Lower leg skin (tissue), 4 donors: ENCODE measurements at regions not wholly inside any gene's neighbourhood (a gene's known extent, or its start where the extent isn't known, plus 50 kb on each side); places are given as distances from the start of the nearest gene placed in this dataset.

ENCODE experiments used
- DNase-seq, 2 donors: peaks; one replicate each; pipeline ENCODE4 v3.0.0-alpha.2; 2019; ENCODE audit warnings: low spot score in 2 of 2
- H3K4me3 ChIP-seq: fragments of 200-600 bp; sonication (generic); 2 replicates; pipeline ENCODE4 v1.5.1; 2017; ENCODE audit warnings: mild to moderate bottlenecking, low read depth; ENCODE audit not compliant: poor library complexity, severe bottlenecking
- CTCF ChIP-seq, 3 donors: fragments of 450-650 bp; IDR thresholded peaks; one replicate each; pipeline ENCODE4 v1.5.1; 2016; ENCODE audit warnings: antibody characterized with exemption in 3 of 3, mild to moderate bottlenecking in 3 of 3, moderate library complexity in 2 of 3
- POLR2A ChIP-seq, 2 donors: fragments of 450-650 bp; IDR thresholded peaks; one replicate each; pipeline ENCODE4 v1.6.1; 2016 to 2017; ENCODE audit warnings: antibody characterized with exemption in 2 of 2, mild to moderate bottlenecking in 1 of 2, moderate library complexity in 1 of 2
- WGBS, 2 donors: methylation state at CpG; one replicate each; pipeline ENCODE4 v1.1.5; 2018; 5-methylcytosine and 5-hydroxymethylcytosine counted together
- intact Hi-C: fragments of 100-400 bp; cut with DNase I; formaldehyde crosslinking; loops from one replicate; pipeline ENCODE4 v1.15.0; 2023; ENCODE audit warnings: low total_unique reads

DNA sequence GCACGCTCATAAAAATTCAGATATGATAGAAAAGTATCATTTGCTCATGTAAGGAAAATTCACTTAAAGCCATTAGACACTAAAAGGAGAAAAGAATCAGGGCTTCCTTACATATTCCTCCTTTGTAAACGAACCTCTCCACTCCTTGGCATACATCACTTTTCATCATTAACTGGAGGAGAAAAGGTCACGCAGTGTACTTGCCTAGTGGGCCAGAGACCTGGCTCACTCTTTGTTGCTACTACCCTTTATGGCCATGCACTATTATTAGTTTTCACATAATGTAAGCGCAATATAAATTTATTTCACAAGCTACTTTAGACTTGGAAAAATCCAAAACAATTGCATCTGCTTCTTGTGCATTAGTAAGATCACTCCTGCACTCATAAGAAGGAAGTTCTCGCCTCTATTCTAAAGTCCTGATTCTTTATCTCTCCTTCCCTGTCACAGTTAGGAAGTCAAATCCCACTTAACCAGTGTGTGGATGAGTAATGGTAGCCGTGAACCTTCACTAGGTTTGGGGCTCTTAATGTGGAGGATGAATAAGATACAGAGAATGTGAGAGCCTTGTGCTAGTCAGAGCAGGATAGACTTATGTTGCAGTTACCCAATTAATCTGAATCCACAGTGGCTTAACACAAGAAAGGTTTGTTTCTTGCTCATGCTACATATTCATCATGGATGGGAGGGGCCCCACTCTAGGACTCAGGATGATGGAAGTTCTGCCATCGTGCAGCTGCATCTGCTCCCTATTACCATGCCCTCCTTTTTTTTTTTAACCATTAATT lies 115.0 kb upstream of the GLS start:
- 70 to 76% methylated on average over 7 of the region's 7 CpGs for WGBS, 2 donors

GRCh38 chr2:190766174-190766572 lies 114.4 kb upstream of the GLS start:
- no peak for DNase-seq
- intact Hi-C loops: no loop called here
- 74 to 78% methylated on average over 3 of the region's 3 CpGs for WGBS, 2 donors
- H3K4me3 ChIP-seq: no peak overlapping the region
- TF ChIP-seq POLR2A (IDR thresholded peaks at IDR 0.05) (no peak), CTCF (IDR thresholded peaks at IDR 0.05) (no peak)

More for the DNA sequence above, 115.0 kb upstream of the GLS start:
- no peak for DNase-seq
- no peak overlapping the region for H3K4me3 ChIP-seq
- no peak for TF ChIP-seq POLR2A (IDR thresholded peaks at IDR 0.05)
- TF ChIP-seq CTCF (IDR thresholded peaks at IDR 0.05): no peak
- intact Hi-C loops: no loop called here

DNA sequence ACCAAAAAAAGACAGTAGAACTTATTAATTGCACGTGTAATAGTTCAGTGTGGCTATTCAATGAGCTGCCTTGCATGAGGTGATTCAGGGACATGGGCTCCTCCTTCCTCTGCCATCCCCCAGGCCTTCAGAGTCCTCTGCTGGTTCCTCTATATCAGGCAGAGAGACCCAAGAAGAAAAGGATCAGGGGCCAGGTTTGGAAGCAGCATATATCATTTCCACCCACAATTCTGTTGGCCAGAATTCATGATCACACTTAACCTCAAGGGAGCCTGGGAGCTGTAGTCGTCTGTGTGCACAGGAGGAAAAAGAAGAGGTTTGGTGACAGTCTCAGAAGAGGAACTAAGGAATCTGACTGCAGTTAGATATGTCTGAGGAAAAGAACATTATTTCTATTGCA lies 114.0 kb upstream of the GLS start:
- intact Hi-C loops: no loop called here
- no peak for DNase-seq
- WGBS, 2 donors: 39 to 41% methylated on average over 2 of the region's 2 CpGs
- H3K4me3 ChIP-seq: no peak overlapping the region
- no peak for TF ChIP-seq CTCF (IDR thresholded peaks at IDR 0.05)
- no peak for TF ChIP-seq POLR2A (IDR thresholded peaks at IDR 0.05)

DNA sequence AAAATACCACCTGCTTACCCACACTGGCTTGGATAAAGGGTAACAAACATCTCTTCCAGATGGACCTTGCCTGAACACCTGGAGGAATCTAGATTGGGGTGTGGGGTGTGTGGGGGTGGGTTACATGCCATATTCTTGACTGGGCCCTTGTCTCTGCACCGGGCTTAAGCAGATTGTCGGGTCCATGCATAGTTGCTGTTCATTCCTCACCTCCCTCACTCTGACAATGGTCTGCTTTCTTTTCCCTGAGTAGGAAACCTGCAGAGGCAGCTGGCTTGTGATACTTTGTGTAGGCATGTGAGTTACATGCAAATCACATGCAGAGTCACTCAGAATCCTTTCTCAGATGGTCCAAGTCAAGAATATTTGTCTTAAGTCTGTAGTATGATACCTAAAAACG lies 112.8 kb upstream of the GLS start:
- TF ChIP-seq CTCF (IDR thresholded peaks at IDR 0.05) (no peak), POLR2A (IDR thresholded peaks at IDR 0.05) (no peak)
- no peak overlapping the region for H3K4me3 ChIP-seq
- 64 to 73% methylated on average over 3 of the region's 3 CpGs for WGBS, 2 donors
- intact Hi-C loops: no loop called here
- no peak for DNase-seq

DNA sequence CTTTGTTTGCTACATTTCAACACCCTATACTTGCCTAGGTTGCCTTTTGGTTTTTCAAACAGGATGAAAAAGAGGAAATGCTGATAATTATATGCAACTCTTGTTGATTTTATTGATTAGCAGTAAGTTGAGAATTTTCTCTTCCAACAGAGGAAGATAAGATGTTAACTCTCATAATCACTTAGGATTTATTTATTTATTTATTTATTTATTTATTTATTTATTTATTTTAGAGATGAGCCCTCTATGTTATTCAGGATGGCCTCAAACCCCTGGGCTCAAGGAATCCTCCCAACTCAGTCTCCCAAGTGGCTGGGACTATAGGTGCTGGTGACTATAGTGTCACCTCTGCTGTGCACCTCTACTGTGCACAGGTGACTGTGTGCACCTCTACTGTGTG lies 111.4 kb upstream of the GLS start:
- TF ChIP-seq CTCF (IDR thresholded peaks at IDR 0.05) (no peak), POLR2A (IDR thresholded peaks at IDR 0.05) (no peak)
- DNase-seq: no peak
- intact Hi-C loops: no loop called here
- H3K4me3 ChIP-seq: no peak overlapping the region

DNA sequence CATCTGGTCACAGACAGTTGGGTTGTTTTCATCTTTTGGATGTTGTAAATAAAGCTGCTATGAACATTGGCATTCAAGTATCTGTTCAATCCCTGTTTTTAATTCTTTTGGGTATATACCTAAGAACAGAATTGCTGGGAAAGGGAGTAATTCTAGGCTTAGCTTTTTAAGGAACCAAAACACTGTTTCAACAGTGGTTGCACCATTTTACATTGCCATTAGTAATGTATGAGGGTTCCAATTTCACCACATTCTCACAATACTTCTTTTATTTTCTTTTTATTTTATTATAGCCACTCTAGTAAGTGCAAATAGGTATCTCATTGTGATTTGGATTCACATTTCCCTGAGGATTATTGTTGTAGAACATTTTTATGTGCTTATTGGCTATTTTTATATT lies 108.9 kb upstream of the GLS start:
- DNase-seq: no peak
- H3K4me3 ChIP-seq: no peak overlapping the region
- TF ChIP-seq CTCF (IDR thresholded peaks at IDR 0.05) (no peak), POLR2A (IDR thresholded peaks at IDR 0.05) (no peak)
- intact Hi-C loops: no loop called here
